Mucosa of gallbladder (tissue), 1 donor: ENCODE measurements at regions not wholly inside any gene's neighbourhood (a gene's known extent, or its start where the extent isn't known, plus 50 kb on each side); places are given as distances from the start of the nearest gene placed in this dataset.
"Not testable (repeated sequence)": the region's sequence is repeated elsewhere in the genome, so short reads cannot be mapped to it uniquely, and the experiment has no call there.

Source experiments
- DNase-seq: peaks from one replicate; pipeline ENCODE4 v3.0.0-alpha.2; 2020; ENCODE audit warnings: low spot score
- donor health status: DM: no; HTN: no; CAD: no.

DNA sequence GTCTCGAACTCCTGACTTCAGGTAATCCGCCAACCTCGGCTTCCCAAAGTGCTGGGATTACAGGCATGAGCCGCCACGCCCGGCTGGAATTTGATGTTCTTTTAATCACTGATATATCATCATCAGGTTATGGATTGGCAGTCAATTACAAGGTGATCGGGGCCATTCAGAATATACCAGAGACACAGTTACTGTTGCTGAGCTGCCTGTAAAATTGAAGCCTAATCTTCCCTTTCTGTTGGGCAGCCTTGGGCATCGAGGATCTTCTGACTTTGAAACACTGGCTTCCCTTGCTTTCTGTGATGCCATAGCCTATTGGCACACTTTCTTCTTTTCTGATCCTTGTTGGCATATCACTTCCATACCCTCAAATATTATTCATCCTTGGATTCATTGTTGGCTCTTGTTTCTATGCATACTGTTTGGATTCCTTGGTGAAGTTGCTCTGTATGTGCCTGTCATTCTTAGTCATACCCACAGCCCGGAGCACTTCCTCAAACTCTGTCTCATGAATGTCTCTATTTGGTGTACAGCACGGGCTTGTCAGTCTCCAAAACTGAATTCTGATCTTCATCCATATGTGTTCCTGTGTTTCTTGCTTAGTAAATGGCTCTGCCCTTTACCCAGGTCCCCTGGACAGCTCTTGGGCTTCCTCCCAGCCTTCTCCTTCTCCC is 85.6 kb upstream of the CRYM start:
- not testable (repeated sequence) for DNase-seq

DNA sequence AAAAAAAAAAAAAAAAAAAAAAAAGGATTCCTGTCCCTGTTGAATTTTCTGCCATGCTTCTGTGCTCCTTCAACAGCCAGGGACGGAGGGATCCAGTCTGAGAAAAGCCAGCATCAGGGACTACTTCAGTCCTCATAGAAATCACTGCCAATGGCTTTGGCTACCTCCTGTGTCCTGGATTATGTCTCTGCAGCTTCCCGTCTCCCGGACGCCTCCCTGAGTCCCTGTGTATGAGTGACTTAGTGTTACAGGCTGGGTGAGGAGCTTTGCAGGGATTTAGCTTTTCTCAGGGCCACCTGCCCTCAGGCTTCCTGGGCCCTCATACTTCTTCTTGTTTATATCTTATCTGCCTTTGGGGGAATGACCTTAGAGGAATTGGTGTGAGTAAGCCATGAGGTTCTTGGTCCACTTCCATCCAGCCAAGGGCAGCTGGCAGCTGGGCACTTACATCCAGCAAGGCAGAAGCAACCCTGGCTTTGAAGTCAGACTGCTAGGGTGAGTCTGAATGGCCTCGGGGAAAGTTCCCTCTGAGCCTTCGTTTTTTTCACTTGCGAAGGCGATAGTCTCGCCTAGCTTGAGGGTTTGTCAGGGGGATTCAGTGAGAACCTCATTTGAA is 83.6 kb upstream of the CRYM start:
- peak; percentile 27 for DNase-seq

DNA sequence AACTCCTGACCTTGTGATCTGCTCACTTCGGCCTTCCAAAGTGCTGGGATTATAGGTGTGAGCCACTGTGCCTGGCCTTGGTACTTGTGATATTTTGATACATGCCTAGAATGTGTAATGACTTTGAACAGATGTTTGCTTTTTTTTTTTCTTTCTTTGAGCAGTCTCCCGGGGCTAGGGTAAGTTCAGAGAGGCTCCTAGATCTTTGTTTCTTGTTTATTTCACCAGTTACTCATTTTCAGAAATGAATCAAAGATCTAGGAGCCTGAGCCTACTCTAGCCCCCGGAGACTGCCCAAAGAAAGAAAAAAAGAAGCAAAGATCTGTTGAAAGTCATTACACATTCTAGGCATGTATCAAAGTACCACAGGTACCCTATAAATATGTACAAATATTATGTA is 83.0 kb upstream of the CRYM start:
- DNase-seq, result not testable (repeated sequence)

DNA sequence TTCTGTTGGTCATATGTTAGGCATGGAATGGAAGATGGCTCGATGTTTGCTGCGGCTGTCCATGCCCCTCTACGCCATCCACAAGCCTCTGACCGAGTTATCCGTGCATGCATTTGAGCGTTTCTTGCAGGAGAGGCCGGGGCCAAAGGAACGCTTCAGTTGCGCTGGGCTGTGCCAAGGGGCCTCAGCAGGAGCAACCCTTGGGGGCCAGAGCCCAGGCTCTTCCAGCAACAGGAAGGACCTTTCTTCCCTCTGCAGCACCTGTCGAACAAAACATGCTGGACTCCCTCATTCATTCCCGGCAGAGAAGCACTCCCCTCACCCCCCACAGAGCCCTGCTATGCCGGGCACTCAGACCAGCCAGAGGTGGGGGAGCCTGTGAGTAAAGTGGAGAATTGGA is 81.4 kb upstream of the CRYM start:
- not testable (repeated sequence) for DNase-seq

DNA sequence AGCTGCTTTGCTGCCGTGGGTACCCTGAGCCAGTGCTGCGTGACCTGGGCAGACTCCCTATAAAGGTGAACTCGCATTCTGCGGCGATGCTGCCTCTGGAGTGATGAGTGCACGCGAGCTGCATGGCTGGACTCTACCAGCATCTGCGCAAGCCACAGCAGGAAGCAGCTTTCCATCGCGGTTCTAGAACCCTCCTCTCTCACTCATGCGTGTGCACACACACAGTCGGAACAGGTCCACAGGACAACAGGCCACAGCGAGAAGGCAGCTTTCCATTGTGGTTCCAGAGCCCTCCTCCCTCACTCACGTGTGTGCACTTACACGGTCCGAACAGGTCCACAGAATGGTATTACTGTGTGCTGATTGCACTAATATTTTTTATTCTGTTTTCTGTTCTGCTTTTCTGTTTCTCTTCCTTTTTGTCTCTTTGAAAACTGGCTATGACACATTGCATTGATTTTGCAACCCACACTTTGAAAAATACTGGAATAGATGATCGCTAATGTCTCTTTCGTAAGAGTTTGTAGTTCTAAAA is 80.2 kb upstream of the CRYM start:
- not testable (repeated sequence) for DNase-seq

DNA sequence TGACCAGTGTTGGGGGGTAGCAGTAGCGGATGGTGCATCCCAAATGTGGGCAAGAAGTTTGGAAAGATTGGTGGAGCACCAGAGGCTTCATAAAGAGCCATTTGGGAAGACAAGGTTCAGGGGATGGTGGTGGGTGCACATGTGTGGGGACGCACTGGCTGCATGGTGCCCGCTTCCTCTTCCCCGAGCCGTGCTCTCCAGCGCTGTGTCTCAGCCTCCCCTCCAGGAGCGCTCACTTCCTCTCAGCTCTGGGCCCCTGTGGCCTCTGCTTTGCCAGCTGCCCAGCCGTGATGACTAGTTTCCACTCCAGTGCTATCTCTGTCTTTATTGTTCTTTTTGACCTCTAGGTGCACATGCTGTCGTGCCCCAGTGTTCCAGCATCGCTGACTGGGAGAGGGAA is 78.2 kb upstream of the CRYM start:
- not testable (repeated sequence) for DNase-seq

DNA sequence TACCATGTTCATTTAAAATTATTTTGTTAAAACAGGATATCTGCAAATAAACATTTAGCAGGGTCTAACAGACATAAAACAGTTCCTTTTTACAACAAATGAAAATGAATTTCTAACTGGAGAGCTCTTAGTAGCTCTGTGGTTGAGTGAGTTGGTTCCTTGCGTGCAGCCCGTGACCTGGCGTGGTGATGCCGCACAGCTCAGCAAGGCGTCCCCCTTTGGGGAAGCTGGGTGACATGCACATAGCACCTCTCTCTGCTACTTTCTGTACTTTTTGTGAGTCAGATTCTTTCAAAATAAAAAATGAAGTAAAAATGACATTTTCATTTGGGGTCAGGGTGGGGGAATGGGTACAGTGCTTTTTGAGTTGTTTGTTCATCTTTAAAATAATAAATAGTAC is 73.3 kb upstream of the CRYM start:
- DNase-seq, result not testable (repeated sequence)

DNA sequence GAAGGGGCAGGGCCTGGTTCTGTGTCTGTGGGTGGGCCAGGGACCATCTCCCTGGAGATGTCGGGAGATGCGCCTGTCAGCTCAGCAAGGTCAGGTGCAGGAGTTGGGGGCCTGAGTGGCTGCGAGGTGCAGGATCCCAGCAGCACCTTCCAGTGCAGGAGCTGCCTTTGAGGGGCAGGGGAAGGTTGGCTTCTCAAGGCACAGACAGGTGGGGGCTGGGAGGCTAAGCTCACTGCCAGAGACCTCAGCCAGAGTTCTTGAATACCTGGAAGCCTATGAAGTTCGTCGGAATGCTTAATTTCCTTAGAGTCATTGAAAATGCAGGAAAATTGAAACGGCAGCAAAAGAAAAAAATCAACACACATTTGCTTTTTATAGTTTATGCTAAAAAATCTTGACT is 72.8 kb upstream of the CRYM start:
- not testable (repeated sequence) for DNase-seq

DNA sequence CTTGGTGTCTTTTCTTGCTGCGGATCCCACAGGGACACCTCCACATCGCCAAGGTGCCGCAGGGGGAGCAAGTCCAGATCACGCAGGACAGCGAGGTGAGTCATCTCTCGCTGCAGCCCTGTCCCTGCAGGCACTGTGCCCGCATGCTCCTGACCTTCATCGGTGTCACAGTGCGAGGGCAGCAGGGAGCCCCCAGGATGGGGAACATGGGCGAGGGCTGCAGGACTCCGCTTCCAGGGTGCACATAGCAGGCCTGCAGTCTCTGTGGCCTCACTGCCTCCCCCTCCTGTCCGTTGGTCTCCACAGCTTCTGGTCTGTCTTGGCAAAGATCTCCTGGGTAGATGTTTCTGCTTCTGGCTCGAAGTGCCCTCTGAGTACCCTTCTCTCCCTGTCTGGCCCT is 71.2 kb upstream of the CRYM start:
- DNase-seq, result not testable (repeated sequence)

DNA sequence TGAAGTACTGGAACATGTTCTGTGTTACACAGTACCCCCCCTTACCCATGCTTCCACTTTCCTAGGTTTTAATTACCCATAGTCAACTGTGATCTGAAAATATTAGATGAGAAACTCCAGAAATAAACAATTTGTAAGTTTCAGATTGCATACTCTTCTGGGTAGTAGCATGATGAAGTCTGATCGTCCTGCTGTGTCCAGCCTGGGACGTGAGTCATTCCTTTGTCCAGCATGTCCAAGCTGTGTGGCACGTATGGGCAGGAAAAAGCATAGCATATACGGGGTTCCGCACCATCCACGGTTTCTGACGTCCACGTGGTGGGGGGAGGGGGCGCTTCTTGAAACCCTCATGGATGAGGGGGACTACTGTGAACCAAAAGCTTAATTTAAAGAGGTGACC is 70.7 kb upstream of the CRYM start:
- not testable (repeated sequence) for DNase-seq

DNA sequence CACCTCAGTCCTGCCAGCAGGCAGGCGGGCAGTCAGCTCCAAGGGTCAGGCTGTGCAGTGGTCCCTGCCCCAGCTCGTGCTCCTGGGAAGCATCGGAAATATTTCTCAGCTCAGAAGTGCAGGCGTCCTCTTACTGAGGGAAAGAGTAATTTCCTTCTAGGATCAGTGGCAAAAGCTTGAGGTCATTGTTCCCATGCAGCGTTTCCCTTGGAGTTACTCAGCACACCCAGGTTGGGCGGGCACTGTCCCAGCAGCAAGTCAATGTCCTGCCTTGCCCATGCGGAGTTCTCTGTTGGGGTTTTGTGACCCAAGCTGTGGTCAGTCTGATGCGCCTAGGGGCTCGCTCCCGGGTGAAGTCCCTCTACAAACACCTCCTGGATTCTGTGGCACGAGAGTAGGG is 69.4 kb upstream of the CRYM start:
- DNase-seq, result not testable (repeated sequence)

DNA sequence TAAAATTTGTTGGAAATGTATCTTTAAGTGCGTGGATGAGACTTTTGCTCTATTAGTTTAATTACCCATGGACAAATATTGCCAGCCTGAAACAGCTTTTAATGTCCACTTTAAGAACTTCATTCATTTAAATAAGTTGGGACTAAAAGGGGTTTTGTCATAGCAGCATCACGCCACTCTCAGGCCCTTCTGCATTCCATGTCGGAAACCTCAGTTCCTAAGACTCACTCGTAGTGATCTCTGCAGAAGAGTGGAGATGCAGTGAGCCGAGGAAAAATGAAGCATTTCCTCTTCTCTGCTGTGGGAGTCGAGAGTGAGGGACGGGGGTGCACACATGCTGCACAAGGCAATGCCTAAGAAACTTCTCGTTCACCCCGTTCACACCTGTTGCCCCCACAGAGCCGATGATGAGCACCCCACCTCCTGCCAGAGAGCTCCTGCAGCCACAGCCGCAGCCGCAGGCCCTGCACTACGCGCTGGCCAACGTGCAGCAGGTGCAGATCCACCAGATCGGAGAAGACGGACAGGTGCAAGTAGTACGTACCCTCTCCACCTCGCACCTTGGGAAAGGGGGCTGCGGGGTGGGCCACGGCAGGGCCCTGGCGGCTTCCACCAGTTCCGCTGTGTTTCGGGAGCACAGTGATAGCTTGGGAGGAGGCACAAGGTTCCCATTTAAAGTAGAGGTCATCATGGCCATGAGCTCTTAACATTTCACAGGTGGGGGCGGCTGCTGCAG is 68.8 kb upstream of the CRYM start:
- DNase-seq, result not testable (repeated sequence)

DNA sequence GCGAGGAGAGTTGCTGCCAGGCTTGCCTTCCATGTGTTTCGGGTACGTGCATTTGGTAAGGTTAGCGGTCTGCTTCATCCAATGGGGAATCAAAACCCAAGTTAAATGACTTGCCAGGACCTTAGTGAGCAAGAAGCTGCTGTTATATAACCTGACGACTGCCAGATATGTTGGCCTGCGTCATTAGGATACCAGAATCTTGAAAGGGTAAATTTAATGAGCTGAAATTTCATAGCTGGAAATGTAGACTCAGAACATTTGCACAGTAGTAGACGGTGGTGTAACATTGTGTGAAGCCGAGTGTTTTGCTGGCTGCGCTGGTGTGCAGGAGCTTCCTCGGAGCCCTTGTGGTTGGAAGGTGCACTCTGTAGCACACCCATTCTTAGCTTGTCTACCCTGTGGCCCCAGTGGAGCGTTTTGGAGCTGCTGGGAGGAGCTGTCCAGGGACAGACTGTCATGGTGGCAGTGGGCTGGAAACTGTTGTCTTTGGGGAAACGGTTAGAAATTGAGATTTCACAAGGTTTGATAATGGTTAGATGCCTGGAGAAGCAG is 66.3 kb upstream of the CRYM start:
- not testable (repeated sequence) for DNase-seq

DNA sequence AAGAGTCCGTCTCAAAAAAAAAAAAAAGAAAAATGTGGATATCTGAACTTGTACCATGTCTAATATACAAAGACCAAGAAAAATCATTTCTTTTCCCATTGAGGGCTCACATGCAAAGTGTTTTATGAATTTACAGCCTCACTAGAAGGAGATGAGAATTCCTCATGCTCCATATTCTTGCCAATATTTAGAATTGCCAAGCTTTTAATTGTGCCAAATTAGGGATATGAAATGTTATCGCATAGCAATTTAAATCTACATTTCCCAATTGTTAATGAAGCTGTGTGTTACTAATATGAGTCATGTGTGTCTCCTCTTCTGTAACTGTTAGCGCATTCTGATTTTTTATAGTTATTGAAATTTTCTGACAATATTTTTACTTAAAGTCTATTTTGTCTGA is 63.0 kb upstream of the CRYM start:
- no peak for DNase-seq

DNA sequence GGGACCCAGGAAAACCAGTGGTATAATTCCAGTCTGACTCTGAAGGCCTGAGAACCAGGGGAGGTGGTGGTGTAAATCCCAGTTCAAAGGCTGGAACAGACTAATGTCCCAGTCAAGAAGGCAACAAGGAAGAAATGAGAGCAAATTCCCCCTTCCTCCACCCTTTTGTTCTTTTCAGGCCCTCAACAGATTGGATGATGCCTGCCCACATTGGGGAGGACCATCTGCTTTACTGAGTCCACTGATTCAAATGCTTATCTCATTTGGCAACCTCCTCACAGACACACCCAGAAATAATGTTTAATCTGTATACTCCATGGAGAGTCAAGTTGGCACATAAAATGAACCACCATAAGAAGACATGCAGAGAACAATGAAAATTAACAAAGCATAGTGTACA is 61.9 kb upstream of the CRYM start:
- no peak for DNase-seq

DNA sequence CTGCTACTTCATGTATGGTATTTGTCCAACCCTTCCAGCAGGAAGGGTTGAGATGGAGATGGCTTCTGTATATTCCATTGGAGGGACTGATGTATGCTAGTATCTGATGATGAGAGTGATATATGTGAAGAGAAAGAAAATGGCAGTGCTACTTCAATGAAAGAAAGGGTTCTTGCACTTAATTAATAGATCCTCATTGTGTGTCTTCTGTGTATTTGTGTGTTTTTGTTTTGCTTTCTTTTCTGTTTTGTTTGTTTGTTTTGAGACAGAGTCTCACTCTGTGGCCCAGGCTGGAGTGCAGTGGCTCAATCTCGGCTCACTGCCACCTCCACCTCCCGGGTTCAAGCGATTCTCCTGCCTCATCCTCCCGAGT is 61.2 kb upstream of the CRYM start:
- no peak for DNase-seq

DNA sequence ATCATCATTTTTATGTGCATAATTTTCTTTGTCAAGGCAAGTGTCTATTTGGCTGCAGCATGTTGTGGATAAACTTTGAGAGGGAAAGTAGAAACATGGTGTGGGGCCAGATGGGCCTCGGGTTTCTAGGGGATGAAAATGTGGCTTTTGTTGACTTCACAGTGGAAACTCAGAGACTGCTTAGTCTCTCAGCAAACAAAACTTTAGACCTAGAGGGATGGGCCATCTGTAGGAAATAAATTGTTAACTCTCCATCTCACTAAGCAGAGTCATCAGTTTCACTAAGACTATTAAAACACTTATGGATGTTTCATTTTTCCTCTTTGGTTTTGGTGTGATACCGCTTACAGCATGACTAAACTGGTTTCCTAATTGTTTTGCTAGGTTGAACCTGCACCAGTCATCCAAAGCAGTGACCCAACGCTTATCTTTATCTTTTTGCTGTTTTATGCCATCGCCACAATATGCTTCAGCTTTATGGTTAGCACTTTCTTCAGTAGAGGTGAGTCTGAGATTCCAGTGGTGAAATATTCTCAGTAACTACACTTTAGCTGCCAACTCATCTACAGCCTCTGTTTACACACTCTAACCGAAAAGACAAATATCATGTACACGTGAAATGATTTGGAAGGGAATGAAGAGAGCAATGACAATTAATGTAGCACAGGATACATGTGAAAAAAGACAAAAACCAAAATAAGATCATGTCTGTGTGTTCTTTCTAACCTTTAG is 60.6 kb upstream of the CRYM start:
- no peak for DNase-seq

DNA sequence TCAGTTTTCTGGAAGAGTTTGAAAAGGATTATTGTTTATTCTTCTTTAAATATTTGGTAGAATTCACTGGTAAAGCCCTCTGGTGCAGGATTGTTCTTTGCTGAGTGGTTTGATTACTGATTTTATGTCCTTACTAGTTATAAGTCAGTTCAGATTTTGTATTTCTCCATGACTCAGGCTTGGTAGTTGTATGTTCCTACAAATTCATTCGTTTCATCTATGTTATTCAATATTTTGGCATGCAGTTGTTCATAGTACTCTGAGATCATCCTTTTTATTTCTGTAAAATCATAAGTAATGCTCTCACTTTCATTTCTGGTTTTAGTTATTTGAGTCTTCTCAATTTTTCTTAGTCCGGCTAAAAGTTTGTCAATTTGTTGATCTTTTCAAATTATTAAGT is 58.1 kb upstream of the CRYM start:
- no peak for DNase-seq

DNA sequence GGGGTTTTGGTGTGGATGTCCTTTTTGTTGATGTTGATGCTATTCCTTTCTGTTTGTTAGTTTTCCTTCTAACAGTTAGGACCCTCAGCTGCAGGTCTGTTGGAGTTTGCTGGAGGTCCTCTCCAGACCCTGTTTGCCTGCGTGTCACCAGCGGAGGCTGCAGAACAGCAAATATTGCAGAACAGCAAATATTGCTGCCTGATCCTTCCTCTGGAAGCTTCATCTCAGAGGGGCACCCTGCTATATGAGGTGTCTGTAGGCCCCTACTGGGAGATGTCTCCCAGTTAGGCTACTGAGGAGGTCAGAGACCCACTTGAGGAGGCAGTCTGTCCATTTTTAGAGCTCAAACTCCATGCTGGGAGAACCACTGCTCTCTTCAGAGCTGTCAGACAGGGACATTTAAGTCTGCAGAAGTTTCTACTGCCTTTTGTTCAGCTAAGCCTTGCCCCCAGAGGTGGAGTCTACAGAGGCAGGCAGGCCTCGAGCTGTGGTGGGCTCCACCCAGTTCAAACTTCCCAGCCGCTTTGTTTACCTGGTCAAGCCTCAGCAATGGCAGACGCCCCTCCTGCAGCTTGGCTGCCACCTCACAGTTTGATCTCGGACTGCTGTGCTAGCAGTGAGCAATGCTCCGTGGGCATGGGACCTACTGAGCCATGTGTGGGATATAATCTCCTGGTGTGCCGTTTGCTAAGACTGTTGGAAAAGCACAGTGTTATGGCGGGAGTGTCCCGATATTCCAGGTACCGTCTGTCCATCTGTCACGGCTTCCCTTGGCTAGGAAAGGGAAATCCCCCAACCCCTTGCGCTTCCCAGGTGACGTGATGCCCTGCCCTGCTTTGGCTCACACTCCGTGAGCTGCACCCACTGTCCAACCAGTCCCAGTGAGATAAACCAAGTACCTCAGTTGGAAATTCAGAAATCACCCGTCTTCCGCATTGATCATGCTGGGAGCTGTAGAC is 56.4 kb upstream of the CRYM start:
- DNase-seq, result not testable (repeated sequence)

DNA sequence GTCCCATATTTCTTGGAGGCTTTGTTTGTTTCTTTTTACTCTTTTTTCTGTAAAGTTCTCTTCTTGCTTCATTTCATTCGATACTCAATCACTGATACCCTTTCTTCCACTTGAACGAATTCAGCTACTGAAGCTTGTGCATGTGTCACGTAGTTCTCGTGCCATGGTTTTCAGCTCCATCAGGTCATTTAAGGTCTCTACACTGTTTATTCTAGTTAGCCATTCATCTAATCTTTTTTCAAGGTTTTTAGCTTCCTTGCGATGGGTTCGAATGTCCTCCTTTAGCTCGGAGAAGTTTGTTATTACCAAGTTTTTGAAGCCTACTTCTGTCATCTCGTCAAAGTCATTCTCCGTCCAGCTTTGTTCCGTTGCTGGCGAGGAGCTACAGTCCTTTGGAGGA is 55.6 kb upstream of the CRYM start:
- not testable (repeated sequence) for DNase-seq
